ENCODE measurements at regions not wholly inside any gene's neighbourhood (a gene's known extent, or its start where the extent isn't known, plus 50 kb on each side); places are given as distances from the start of the nearest gene placed in this dataset.

DNA sequence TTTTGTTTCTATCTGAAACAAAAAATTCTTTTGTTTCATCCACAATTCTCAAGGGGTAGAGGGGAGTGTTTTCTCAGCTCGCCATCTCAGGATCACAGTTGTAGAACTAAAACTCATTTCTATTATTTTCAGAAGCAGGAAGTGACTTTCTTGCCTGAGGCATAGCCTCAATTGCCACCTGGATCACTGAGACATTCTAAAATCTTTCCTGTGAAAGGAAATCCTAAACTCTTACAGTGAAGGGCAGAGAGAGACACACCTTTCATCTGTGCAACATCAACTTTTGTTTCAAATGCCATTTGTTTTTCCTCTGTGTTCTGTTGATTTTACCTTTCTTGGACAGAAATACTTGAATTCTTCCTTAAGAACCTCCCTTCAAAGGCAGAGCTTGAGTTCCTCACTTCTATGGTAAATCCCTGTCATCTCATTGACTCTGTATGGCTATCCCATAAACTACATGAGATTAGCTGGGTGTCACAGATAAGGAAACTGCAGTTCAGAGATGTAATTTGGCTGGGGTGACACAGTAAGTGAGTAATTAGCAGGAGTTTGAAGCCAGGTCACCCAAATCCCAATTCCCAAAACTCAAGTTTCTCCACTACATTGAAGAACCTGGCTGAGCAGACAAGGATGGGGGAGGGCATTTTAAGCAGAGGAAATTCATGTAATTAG lies 224.4 kb upstream of the HTR2A start:
- DNase-seq (ENCODE audit: low read depth in 2 of 2), result no peak

- DNase-seq (ENCODE audit: low read depth in 2 of 2), result no peak
Observed at GRCh38 chr13:47120282-47120681, 223.4 kb upstream of the HTR2A start.

DNA sequence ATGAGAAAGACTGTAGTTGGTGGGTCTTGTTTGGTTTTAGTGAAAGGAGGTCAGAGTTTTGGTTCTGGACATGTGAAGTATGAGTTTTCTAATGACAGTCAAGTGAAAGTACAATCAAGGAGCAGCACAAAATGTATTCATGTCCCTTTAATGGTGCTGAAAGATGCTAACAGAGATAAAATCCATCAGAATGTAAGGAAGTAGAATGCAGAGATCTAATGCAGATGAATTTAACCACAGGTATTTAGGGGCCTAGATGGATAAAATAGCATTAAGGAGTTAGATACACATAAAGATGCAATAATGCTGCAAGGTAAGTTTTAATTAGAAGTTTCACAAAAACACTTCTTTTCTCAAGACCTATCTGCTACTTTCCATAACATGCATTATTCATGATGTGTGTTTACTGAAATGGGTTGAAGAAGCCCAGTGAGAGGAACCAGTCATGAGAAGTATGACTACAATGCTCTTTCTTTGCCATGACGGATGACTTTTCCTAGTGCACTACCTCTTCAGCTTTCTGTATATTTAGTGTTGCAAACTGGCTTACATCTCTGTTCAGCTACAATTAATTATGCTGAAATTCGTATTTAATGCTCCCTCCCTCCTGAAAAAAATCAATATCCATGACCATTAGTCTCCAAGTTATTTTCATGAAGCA lies 222.9 kb upstream of the HTR2A start:
- no peak for DNase-seq (ENCODE audit: low read depth in 2 of 2)

- no peak for DNase-seq (ENCODE audit: low read depth in 2 of 2)
Observed at GRCh38 chr13:47117268-47117667, 220.4 kb upstream of the HTR2A start.

- DNase-seq (ENCODE audit: low read depth in 2 of 2), result peak; percentile 56 to 61
Observed at GRCh38 chr13:47114030-47114429, 217.2 kb upstream of the HTR2A start.

DNA sequence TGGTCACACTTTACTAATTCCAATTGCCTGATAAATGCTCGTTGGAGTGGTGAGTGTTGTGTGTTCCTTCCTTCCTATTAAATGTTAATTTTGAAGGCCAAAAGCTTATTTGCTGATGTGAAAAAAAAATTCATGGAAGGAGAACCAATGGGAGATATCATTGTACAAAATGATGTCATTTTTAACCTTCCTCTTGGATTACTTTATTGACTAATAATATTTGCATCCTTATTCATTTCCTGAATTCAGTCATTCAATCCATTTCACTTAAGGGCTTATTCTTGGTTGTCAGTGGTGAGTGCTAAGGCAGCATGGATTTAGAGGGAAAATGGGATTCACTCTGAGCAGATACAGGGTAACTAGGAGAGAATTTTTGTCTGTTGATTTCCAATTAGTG lies 216.0 kb upstream of the HTR2A start:
- no peak for DNase-seq (ENCODE audit: low read depth in 2 of 2)

DNA sequence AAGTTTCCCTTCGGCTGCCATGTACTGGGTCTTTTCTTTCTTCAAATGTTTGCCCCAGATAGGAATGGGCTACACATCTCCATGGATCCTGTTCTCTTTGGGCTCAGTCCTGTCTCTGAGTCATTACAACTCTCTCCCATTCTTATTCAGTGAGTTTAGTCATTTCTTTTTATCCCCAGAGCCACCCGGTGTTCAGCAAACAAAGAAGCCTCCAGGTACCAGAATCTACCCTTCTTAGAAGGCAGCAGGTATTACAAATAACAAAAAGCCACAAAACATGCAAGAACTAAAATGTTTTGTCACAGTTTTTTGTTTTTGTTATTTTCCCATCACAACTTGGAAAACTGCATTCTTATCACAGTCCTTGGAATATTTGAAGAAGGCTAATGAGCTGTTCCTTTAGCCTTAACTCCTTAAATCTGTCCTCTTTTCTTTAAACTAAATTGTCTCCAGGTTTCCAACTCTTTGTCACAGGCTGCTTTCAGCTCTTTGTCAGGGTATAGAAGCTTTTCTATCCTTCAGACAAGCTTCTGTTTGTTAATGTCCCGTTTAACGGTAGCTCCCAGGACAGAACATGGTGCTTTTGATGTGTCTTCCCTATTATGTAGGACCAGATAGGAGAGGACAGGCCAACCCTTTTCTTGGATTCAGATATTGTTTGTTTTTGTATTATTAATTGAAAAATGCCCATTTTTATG lies 215.5 kb upstream of the HTR2A start:
- no peak for DNase-seq (ENCODE audit: low read depth in 2 of 2)

- no peak for DNase-seq (ENCODE audit: low read depth in 2 of 2)
Observed at GRCh38 chr13:47111499-47111898, 214.6 kb upstream of the HTR2A start.

DNA sequence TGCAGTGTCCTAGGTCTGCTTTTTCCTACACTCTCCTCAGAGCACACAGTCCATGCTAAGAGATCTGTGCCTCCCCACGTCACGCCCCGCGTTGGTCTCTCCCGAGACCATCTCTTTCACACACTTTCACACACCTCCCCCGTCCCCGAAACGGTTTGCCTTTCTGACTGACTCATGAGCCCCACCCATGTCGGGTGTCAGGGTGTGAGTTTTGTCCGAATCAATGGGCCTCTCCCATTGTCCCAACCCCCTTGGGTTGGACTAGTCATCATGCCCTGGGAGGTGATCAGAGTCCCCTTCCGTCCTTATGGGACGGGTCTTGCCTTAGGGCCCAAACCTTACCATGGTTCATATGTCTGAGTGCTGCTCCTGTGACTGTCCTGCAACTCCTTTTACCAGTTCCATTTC lies 214.0 kb upstream of the HTR2A start:
- no peak for DNase-seq (ENCODE audit: low read depth in 2 of 2)

DNA sequence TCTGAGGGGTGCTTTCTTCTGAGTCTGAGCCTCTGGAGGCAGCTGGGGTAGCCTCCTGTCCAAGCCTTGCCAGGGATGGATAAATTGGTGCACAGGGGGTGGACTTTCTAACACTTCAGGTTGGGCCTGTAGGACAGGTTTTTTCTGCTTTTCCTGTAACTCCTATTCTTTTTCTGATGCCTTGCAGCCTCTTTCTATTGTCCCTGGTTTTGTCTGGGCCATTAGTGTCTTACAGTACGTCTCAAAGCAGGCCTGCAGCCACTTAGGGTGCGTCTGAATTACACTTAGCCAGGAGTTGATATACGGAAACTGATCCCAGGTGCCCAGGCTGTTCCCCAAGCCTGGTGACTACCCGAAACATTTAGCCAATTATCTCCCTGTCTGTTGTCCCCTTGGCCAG lies 213.3 kb upstream of the HTR2A start:
- no peak for DNase-seq (ENCODE audit: low read depth in 2 of 2)

GRCh38 chr13:47109028-47109427 lies 212.2 kb upstream of the HTR2A start:
- no peak for DNase-seq (ENCODE audit: low read depth in 2 of 2)

DNA sequence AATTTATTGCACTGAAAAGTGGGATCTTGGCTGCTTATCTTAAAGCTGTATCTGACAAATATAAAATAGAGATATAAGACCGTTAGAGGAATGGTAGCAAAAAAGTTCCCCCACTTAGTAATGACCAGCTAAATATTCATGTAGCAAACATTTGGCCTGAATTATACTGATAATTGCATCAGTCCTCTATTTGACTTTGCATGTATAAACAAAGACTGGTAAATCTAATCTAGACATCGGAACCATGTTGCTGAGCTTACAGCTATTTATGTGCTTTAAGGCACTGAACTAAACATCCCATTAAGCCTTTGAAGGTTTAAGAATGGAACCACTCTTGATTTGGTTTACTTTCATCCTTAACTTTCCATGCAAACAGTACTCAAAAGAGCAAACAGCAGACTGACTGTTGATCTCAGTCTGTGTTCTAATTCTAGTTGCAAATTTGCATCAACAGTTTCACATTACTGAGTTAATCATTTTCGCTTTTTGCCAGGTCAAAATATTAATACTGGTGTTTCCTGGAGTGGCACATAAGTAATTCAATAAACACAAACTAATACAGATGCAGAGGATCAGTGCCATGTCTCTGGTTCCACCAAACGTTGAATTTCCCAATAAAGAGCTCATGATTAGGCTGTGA lies 203.5 kb upstream of the HTR2A start:
- DNase-seq (ENCODE audit: low read depth in 2 of 2), result no peak

DNA sequence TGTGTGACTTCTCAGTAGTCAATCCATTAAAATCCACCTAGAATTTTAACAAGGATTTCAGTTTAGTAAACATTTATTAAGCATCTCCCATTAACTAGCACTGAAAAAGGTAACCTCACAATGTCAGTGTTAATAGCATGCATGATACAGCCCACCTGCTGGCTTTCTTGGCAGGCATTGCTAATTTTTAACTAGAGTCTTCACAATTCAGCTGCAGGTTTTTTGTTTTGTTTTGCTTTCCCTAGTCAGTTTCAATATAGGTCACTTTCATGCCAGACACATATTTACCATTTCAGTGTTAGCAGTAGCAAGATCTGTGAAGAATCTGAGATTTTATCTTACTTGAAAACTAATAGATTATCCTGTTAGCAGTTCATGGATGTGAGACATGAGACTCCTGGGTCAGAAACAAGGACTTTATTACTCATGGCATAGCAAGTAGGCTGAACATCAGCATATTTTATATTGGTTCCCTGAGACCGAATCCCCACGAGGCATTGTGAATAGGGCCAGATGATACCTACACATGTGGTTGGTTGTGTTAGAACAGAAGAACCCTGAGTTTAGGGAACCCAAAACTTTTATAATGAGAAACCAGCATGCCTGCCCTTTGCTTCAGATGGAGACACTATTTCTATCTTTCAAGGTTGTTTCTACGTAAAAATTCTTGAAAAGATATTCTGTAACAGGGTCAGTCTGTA lies 198.0 kb upstream of the HTR2A start:
- DNase-seq (ENCODE audit: low read depth in 2 of 2), result no peak

DNA sequence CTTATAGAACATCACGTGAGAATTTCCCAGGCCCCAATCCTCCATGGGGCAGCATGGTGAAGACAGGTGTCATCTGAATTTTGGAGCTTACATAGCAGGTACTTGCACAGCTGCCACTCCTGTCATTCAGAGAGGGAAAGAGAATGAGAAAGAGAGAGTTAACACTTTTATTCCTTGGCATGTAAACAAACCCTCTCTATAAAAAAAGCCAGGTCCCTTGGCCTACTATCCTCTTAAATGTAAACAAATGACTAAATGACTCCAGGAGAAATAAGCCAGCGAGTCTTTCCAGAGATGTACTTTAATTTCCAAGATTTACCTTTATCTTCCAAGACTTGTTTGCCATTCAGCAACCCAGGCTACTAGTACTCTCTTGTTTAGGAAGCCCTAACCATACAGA lies 195.3 kb upstream of the HTR2A start:
- no peak for DNase-seq (ENCODE audit: low read depth in 2 of 2)

DNA sequence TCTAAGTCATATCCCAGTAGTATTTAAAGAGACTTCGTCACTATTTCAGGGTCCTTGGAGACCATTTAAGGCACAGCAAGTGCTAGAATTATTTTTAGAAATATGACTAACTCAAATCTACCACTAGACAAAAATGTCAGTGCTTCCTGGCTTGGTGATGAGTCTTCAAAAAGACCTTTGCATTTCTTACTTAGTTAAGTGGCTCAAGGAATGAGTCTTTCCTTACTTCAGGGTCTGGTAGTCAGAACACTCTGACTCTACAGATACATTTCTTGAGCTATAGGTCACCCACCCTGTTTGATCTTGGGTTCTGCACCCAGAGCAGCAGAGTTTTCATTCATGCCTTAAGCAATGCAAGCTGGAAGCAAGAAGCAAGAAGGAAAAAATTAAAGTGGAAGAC lies 191.0 kb upstream of the HTR2A start:
- DNase-seq (ENCODE audit: low read depth in 2 of 2), result peak; percentile 50 to 51

GRCh38 chr13:47087241-47087640 lies 190.4 kb upstream of the HTR2A start:
- DNase-seq (ENCODE audit: low read depth in 2 of 2), result no peak

- no peak for DNase-seq (ENCODE audit: low read depth in 2 of 2)
Observed at GRCh38 chr13:47085346-47085745, 188.5 kb upstream of the HTR2A start.

DNA sequence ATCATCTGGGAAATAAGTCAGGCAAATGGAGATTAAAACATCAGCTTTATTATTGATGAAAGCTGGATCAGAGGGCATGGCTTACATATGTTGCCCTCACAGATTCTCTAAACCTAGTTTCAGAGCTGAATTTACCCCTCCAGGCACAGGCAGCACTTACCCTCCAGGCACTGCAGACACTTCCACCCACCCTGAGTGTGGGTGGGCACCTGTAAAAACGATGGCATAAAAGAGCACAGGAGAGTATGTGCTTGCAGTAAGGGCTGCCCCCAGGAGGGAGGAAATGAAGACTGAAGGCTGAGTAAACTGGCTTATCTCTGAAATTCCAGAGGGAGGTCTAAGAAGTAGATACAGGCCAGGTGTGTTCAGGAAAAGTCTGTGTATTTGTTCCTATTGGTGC lies 185.0 kb upstream of the HTR2A start:
- no peak for DNase-seq (ENCODE audit: low read depth in 2 of 2)

DNA sequence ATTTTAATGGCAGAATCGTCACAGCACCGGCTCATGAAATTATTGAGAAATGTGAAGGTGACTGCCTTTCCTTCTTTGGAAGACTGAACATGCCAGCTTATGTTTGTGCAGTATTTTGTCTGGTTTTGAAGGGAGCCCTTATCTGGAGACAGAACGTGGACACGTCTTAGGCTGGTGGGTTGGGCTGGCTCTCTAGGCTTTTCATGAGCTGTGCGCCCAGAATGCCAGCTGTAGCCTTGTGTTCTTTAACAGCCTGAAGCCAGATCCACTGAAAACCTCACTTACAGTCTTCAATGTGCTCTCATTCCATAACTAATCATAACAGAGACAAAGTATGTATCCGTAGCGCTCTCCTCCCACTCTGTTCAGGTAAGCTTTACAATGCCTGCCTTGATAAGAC lies 184.4 kb upstream of the HTR2A start:
- DNase-seq (ENCODE audit: low read depth in 2 of 2), result no peak

DNA sequence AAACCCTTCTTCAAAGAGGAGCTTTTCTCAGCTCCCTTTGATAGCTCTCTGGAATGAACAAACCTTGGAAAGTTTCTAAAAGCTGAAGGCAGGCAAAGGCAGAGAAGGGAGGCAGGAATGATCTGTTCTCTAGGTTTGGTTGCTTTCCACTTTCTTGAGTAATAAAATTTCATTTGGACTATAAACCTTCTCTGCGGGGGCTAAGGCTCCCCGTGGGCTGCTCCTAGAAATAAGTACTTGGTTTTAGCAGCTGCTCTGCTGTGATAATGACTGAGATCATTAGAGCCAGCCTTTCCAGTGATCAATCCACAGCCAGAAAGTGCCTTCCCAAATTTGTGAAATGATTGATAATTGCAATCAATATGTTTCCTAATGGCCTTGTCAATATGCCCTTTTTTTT lies 183.8 kb upstream of the HTR2A start:
- no peak for DNase-seq (ENCODE audit: low read depth in 2 of 2)

DNA sequence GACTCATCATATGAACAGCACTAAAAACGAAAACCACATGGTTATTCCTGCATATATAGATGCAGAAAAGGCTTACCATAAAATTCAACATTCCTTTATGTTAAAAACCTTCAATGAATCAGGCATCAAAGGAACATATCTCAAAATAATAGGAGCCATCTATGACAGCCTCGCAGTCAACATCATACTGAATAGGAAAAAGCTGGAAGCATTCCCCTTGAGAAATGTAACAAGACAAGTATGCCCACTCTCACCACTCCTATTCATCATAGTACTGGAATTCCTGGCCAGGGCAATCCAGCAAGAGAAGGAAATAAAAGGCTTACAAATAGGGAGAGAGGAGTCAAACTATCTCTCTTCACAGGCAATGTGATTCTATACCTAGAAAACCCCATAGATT lies 179.6 kb upstream of the HTR2A start:
- DNase-seq (ENCODE audit: low read depth in 2 of 2), result peak; percentile 44 to 55

DNA sequence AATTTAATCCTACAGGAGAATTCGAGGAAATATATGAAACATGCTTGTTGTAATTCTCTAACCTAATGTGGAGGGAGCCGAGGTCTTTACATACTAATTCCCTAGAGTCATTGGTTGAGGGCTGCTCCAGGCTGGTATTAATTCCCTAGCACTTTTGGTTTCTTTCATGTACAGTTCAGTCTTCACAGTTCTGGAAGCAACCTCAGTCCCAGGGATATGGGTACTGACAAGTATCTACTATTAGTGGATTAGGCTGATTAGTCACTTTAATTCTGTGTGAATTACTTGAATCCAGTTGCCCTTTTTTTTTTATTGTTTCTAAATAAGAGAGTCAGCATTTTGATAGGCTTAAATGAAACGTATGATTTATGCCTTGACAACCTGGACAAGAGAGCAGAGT lies 172.3 kb upstream of the HTR2A start:
- no peak for DNase-seq (ENCODE audit: low read depth in 2 of 2)
